ENCODE measurements at regions not wholly inside any gene's neighbourhood (a gene's known extent, or its start where the extent isn't known, plus 50 kb on each side); places are given as distances from the start of the nearest gene placed in this dataset.

GRCh38 chr7:35467456-35467978 lies 213.6 kb upstream of the TBX20 start:
- Mint-ChIP-seq H3K27ac (no peak overlapping the region), H3K27me3 (peaks cover 33% of the 10 kb centered on the region), H3K4me3 (no peak overlapping the region), H3K4me1 (ENCODE audit: low read depth) (no peaks in the 10 kb centered on the region), H3K36me3 (ENCODE audit: low read depth) (no peaks in the 10 kb centered on the region), H3K9me3 (no peaks in the 10 kb centered on the region)
- DNase-seq: no peak

GRCh38 chr7:35465791-35466336 lies 212.0 kb upstream of the TBX20 start:
- no peaks in the 10 kb centered on the region for H3K9me3 Mint-ChIP-seq
- no peak overlapping the region for H3K4me3 Mint-ChIP-seq
- H3K36me3 Mint-ChIP-seq (ENCODE audit: low read depth): no peaks in the 10 kb centered on the region
- no peak for DNase-seq
- peaks cover 36% of the 10 kb centered on the region for H3K27me3 Mint-ChIP-seq
- H3K27ac Mint-ChIP-seq: no peak overlapping the region
- H3K4me1 Mint-ChIP-seq (ENCODE audit: low read depth): no peaks in the 10 kb centered on the region

- no peak overlapping the region for H3K27ac Mint-ChIP-seq
- DNase-seq: no peak
- no peaks in the 10 kb centered on the region for H3K4me1 Mint-ChIP-seq (ENCODE audit: low read depth)
- H3K9me3 Mint-ChIP-seq: peaks cover 2% of the 10 kb centered on the region
- no peaks in the 10 kb centered on the region for H3K36me3 Mint-ChIP-seq (ENCODE audit: low read depth)
- peaks cover 33% of the 10 kb centered on the region for H3K27me3 Mint-ChIP-seq
- no peak overlapping the region for H3K4me3 Mint-ChIP-seq
Measured at GRCh38 chr7:35463751-35464150, 209.9 kb upstream of the TBX20 start.

GRCh38 chr7:35463176-35463700 lies 209.3 kb upstream of the TBX20 start:
- DNase-seq: no peak
- no peak overlapping the region for H3K4me3 Mint-ChIP-seq
- no peak overlapping the region for H3K27ac Mint-ChIP-seq
- H3K36me3 Mint-ChIP-seq (ENCODE audit: low read depth): no peaks in the 10 kb centered on the region
- no peaks in the 10 kb centered on the region for H3K4me1 Mint-ChIP-seq (ENCODE audit: low read depth)
- peaks cover 33% of the 10 kb centered on the region for H3K27me3 Mint-ChIP-seq
- H3K9me3 Mint-ChIP-seq: peaks cover 7% of the 10 kb centered on the region

GRCh38 chr7:35454575-35455385 lies 200.9 kb upstream of the TBX20 start:
- Mint-ChIP-seq H3K4me1 (ENCODE audit: low read depth) (peaks cover 2% of the 10 kb centered on the region), H3K4me3 (no peak overlapping the region), H3K9me3 (peaks cover 10% of the 10 kb centered on the region), H3K27me3 (peaks cover 35% of the 10 kb centered on the region), H3K36me3 (ENCODE audit: low read depth) (no peaks in the 10 kb centered on the region), H3K27ac (no peak overlapping the region)
- no peak for DNase-seq

GRCh38 chr7:35450456-35451214 lies 196.7 kb upstream of the TBX20 start:
- H3K27ac Mint-ChIP-seq: no peak overlapping the region
- H3K36me3 Mint-ChIP-seq (ENCODE audit: low read depth): no peaks in the 10 kb centered on the region
- peaks cover 43% of the 10 kb centered on the region for H3K27me3 Mint-ChIP-seq
- peaks cover 2% of the 10 kb centered on the region for H3K4me1 Mint-ChIP-seq (ENCODE audit: low read depth)
- H3K4me3 Mint-ChIP-seq: no peak overlapping the region
- no peaks in the 10 kb centered on the region for H3K9me3 Mint-ChIP-seq
- no peak for DNase-seq

- Mint-ChIP-seq H3K9me3 (no peaks in the 10 kb centered on the region), H3K27me3 (peaks cover 32% of the 10 kb centered on the region), H3K4me1 (ENCODE audit: low read depth) (no peaks in the 10 kb centered on the region), H3K27ac (no peak overlapping the region), H3K4me3 (no peak overlapping the region), H3K36me3 (ENCODE audit: low read depth) (no peaks in the 10 kb centered on the region)
- DNase-seq: no peak
Measured at GRCh38 chr7:35448486-35448885, 194.6 kb upstream of the TBX20 start.

GRCh38 chr7:35446091-35446490 lies 192.2 kb upstream of the TBX20 start:
- Mint-ChIP-seq H3K27me3 (peaks cover 28% of the 10 kb centered on the region), H3K4me1 (ENCODE audit: low read depth) (no peaks in the 10 kb centered on the region)

GRCh38 chr7:35437619-35438275 lies 183.8 kb upstream of the TBX20 start:
- no peak overlapping the region for H3K27ac Mint-ChIP-seq
- no peaks in the 10 kb centered on the region for H3K4me1 Mint-ChIP-seq (ENCODE audit: low read depth)
- no peaks in the 10 kb centered on the region for H3K9me3 Mint-ChIP-seq
- DNase-seq: no peak
- no peaks in the 10 kb centered on the region for H3K36me3 Mint-ChIP-seq (ENCODE audit: low read depth)
- no peak overlapping the region for H3K4me3 Mint-ChIP-seq
- peaks cover 9% of the 10 kb centered on the region for H3K27me3 Mint-ChIP-seq

More at GRCh38 chr7:35446091-35446490, 192.2 kb upstream of the TBX20 start:
- no peaks in the 10 kb centered on the region for H3K36me3 Mint-ChIP-seq (ENCODE audit: low read depth)
- H3K9me3 Mint-ChIP-seq: no peaks in the 10 kb centered on the region
- H3K4me3 Mint-ChIP-seq: no peak overlapping the region
- DNase-seq: no peak
- no peak overlapping the region for H3K27ac Mint-ChIP-seq

- H3K27ac Mint-ChIP-seq: no peak overlapping the region
- no peaks in the 10 kb centered on the region for H3K36me3 Mint-ChIP-seq (ENCODE audit: low read depth)
- H3K4me3 Mint-ChIP-seq: no peak overlapping the region
- no peaks in the 10 kb centered on the region for H3K9me3 Mint-ChIP-seq
- peaks cover 15% of the 10 kb centered on the region for H3K27me3 Mint-ChIP-seq
- DNase-seq: no peak
- no peaks in the 10 kb centered on the region for H3K4me1 Mint-ChIP-seq (ENCODE audit: low read depth)
Measured at GRCh38 chr7:35436452-35436851, 182.6 kb upstream of the TBX20 start.

GRCh38 chr7:35430547-35431153 lies 176.8 kb upstream of the TBX20 start:
- Mint-ChIP-seq H3K27ac (no peak overlapping the region), H3K4me3 (no peak overlapping the region), H3K9me3 (peaks cover 2% of the 10 kb centered on the region), H3K36me3 (ENCODE audit: low read depth) (no peaks in the 10 kb centered on the region), H3K27me3 (peaks cover 21% of the 10 kb centered on the region), H3K4me1 (ENCODE audit: low read depth) (no peaks in the 10 kb centered on the region)
- DNase-seq: no peak

GRCh38 chr7:35424869-35425495 lies 171.1 kb upstream of the TBX20 start:
- Mint-ChIP-seq H3K36me3 (ENCODE audit: low read depth) (no peaks in the 10 kb centered on the region), H3K4me1 (ENCODE audit: low read depth) (peaks cover 7% of the 10 kb centered on the region), H3K4me3 (no peak overlapping the region), H3K27ac (no peak overlapping the region), H3K9me3 (no peaks in the 10 kb centered on the region), H3K27me3 (peaks cover 14% of the 10 kb centered on the region)
- DNase-seq: peak; percentile 63

- no peak for DNase-seq
- Mint-ChIP-seq H3K4me1 (ENCODE audit: low read depth) (peaks cover 7% of the 10 kb centered on the region), H3K27ac (no peak overlapping the region), H3K27me3 (peaks cover 14% of the 10 kb centered on the region), H3K36me3 (ENCODE audit: low read depth) (no peaks in the 10 kb centered on the region), H3K9me3 (no peaks in the 10 kb centered on the region), H3K4me3 (no peak overlapping the region)
Measured at GRCh38 chr7:35424440-35424839, 170.5 kb upstream of the TBX20 start.
